Naive thymus-derived CD8-positive, alpha-beta T cell (primary cell): ENCODE measurements at regions not wholly inside any gene's neighbourhood (a gene's known extent, or its start where the extent isn't known, plus 50 kb on each side); places are given as distances from the start of the nearest gene placed in this dataset.

Source experiments
- ATAC-seq, 2 donors: fragments of 150-1000 bp; cut with Tn5 transposase in 1 of 2; sonication (Bioruptor Pico), chemical (Tn5 transposase) in 1 of 2; 1 replicate in 1 of 2; 2 replicates in 1 of 2; pipeline ENCODE4 v1.10.0; 2021; ENCODE audit warnings: mild to moderate bottlenecking in 2 of 2, moderate library complexity in 2 of 2
- POLR2A ChIA-PET: fragments of 350-600 bp; sonication (Branson Sonifier 250); formaldehyde crosslinking; loops from one replicate; lab custom pipeline; 2021; ENCODE audit warnings: antibody characterized with exemption; lab: Charles Lee
- DNase-seq, 10 donors: peaks; one replicate each; pipeline versions ENCODE4 v3.0.0 to v3.0.0-alpha.2; 2020 to 2022
- H3K27ac Mint-ChIP-seq, 10 donors: one replicate each; pipeline ENCODE4 v1.8.0; 2020 to 2022; ENCODE audit warnings: mild to moderate bottlenecking in 10 of 10, mixed read lengths in 10 of 10, moderate library complexity in 4 of 10, inconsistent platforms in 1 of 10
- H3K27me3 Mint-ChIP-seq, 5 donors: one replicate each; pipeline ENCODE4 v1.8.0; 2021 to 2022; ENCODE audit warnings: mixed read lengths in 5 of 5
- H3K36me3 Mint-ChIP-seq, 3 donors: one replicate each; pipeline ENCODE4 v1.8.0; 2020 to 2022; ENCODE audit warnings: mixed read lengths in 3 of 3, mild to moderate bottlenecking in 2 of 3, inconsistent platforms in 1 of 3
- H3K4me1 Mint-ChIP-seq, 4 donors: one replicate each; pipeline ENCODE4 v1.8.0; 2021 to 2022; ENCODE audit warnings: mixed read lengths in 4 of 4
- H3K4me3 Mint-ChIP-seq, 10 donors: one replicate each; pipeline ENCODE4 v1.8.0; 2020 to 2022; ENCODE audit warnings: mild to moderate bottlenecking in 10 of 10, mixed read lengths in 10 of 10, moderate library complexity in 6 of 10, inconsistent platforms in 1 of 10
- H3K9me3 Mint-ChIP-seq, 9 donors: one replicate each; pipeline ENCODE4 v1.8.0; 2020 to 2022; ENCODE audit warnings: mixed read lengths in 9 of 9, mild to moderate bottlenecking in 3 of 9, inconsistent platforms in 1 of 9, moderate library complexity in 1 of 9

GRCh38 chr1:114235960-114236359, 82.3 kb upstream of the SYT6 start:
- no peak for DNase-seq
- ATAC-seq: no peak
- Mint-ChIP-seq H3K36me3 (peaks cover 0 to 4% (median 3%) of the 10 kb centered on the region in 3 donors), H3K4me3 (no peak overlapping the region), H3K27me3 (peaks cover 0 to 7% (median 4%) of the 10 kb centered on the region in 5 donors), H3K9me3 (peaks cover 0 to 10% (median 7%) of the 10 kb centered on the region in 9 donors), H3K4me1 (peaks cover 5 to 13% (median 12%) of the 10 kb centered on the region in 4 donors), H3K27ac (no peak overlapping the region)
- POLR2A ChIA-PET: no interaction called here

GRCh38 chr1:114235281-114235680, 81.6 kb upstream of the SYT6 start:
- Mint-ChIP-seq H3K4me3 (no peak overlapping the region), H3K27me3 (peaks cover 0 to 4% (median 1%) of the 10 kb centered on the region in 5 donors), H3K9me3 (peaks cover 0 to 5% (median under 1%) of the 10 kb centered on the region in 9 donors), H3K36me3 (no peaks in the 10 kb centered on the region), H3K27ac (peak overlapping the region in 2 of 10 donors; percentile 6 to 43), H3K4me1 (peaks cover 5 to 13% (median 12%) of the 10 kb centered on the region in 4 donors)
- POLR2A ChIA-PET: no interaction called here
- DNase-seq (no peak), ATAC-seq (no peak)

- H3K27ac Mint-ChIP-seq: peak overlapping the region in 5 of 10 donors; percentile 18 to 56 (median 27)
Observed at GRCh38 chr1:114234408-114235124, 80.9 kb upstream of the SYT6 start.

GRCh38 chr1:114232691-114233090, 79.0 kb upstream of the SYT6 start:
- Mint-ChIP-seq H3K27ac (no peak overlapping the region), H3K4me1 (peaks cover 5 to 13% (median 12%) of the 10 kb centered on the region in 4 donors), H3K36me3 (no peaks in the 10 kb centered on the region), H3K9me3 (no peaks in the 10 kb centered on the region), H3K27me3 (peaks cover 0 to 5% (median 2%) of the 10 kb centered on the region in 5 donors), H3K4me3 (no peak overlapping the region)
- POLR2A ChIA-PET: no interaction called here
- DNase-seq (no peak), ATAC-seq (no peak)

More at GRCh38 chr1:114234408-114235124, 80.9 kb upstream of the SYT6 start:
- Mint-ChIP-seq H3K36me3 (no peaks in the 10 kb centered on the region), H3K9me3 (no peaks in the 10 kb centered on the region), H3K27me3 (peaks cover 0 to 4% (median 1%) of the 10 kb centered on the region in 5 donors), H3K4me3 (peak overlapping the region in 1 of 10 donors; percentile 5), H3K4me1 (peaks cover 5 to 13% (median 12%) of the 10 kb centered on the region in 4 donors)
- DNase-seq: peak in 2 of 10 donors; percentile 1 to 9
- POLR2A ChIA-PET: no interaction called here
- ATAC-seq: peak in 1 of 2 donors; percentile 30

- Mint-ChIP-seq H3K9me3 (no peaks in the 10 kb centered on the region), H3K27ac (no peak overlapping the region), H3K36me3 (no peaks in the 10 kb centered on the region), H3K4me3 (no peak overlapping the region), H3K4me1 (peaks cover 5 to 13% (median 12%) of the 10 kb centered on the region in 4 donors), H3K27me3 (peaks cover 0 to 17% (median 4%) of the 10 kb centered on the region in 5 donors)
- POLR2A ChIA-PET: no interaction called here
- ATAC-seq (no peak), DNase-seq (no peak)
Observed at GRCh38 chr1:114231301-114231700, 77.6 kb upstream of the SYT6 start.

- Mint-ChIP-seq H3K36me3 (no peaks in the 10 kb centered on the region), H3K27me3 (peaks cover 0 to 17% (median 4%) of the 10 kb centered on the region in 5 donors), H3K9me3 (no peaks in the 10 kb centered on the region), H3K27ac (no peak overlapping the region), H3K4me1 (peaks cover 2 to 7% (median 4%) of the 10 kb centered on the region in 4 donors), H3K4me3 (no peak overlapping the region)
- ATAC-seq: no peak
- POLR2A ChIA-PET: no interaction called here
- no peak for DNase-seq
Observed at GRCh38 chr1:114229368-114229767, 75.7 kb upstream of the SYT6 start.

GRCh38 chr1:114227059-114227458, 73.4 kb upstream of the SYT6 start:
- Mint-ChIP-seq H3K27ac (no peak overlapping the region), H3K27me3 (peaks cover 0 to 17% (median 4%) of the 10 kb centered on the region in 5 donors), H3K36me3 (no peaks in the 10 kb centered on the region), H3K9me3 (no peaks in the 10 kb centered on the region), H3K4me1 (peaks cover 0 to 2% (median 0%) of the 10 kb centered on the region in 4 donors), H3K4me3 (no peak overlapping the region)
- no peak for ATAC-seq
- no peak for DNase-seq
- POLR2A ChIA-PET: no interaction called here

- Mint-ChIP-seq H3K4me3 (no peak overlapping the region), H3K9me3 (no peaks in the 10 kb centered on the region), H3K27me3 (peaks cover 0 to 17% (median 4%) of the 10 kb centered on the region in 5 donors), H3K36me3 (no peaks in the 10 kb centered on the region), H3K4me1 (no peaks in the 10 kb centered on the region), H3K27ac (no peak overlapping the region)
- POLR2A ChIA-PET: no interaction called here
- no peak for ATAC-seq
- no peak for DNase-seq
Observed at GRCh38 chr1:114224196-114224907, 70.7 kb upstream of the SYT6 start.

- H3K27ac Mint-ChIP-seq: no peak overlapping the region
- DNase-seq (no peak), ATAC-seq (no peak)
- H3K27me3 Mint-ChIP-seq: peaks cover 2 to 15% (median 4%) of the 10 kb centered on the region in 5 donors
- no peaks in the 10 kb centered on the region for H3K9me3 Mint-ChIP-seq
- no peak overlapping the region for H3K4me3 Mint-ChIP-seq
- peaks cover 4 to 7% (median 5%) of the 10 kb centered on the region in 4 donors for H3K4me1 Mint-ChIP-seq
- POLR2A ChIA-PET: no interaction called here
- H3K36me3 Mint-ChIP-seq: no peaks in the 10 kb centered on the region
Observed at GRCh38 chr1:114222920-114223319, 69.3 kb upstream of the SYT6 start.

GRCh38 chr1:114219172-114219868, 65.7 kb upstream of the SYT6 start:
- no peak for ATAC-seq
- H3K27ac Mint-ChIP-seq: peak overlapping the region in 1 of 10 donors; percentile 6
- POLR2A ChIA-PET: no interaction called here

GRCh38 chr1:114218361-114219171, 64.9 kb upstream of the SYT6 start:
- no peak for ATAC-seq
- H3K27ac Mint-ChIP-seq: peak overlapping the region in 2 of 10 donors; percentile 6 to 9

More at GRCh38 chr1:114219172-114219868, 65.7 kb upstream of the SYT6 start:
- Mint-ChIP-seq H3K4me1 (peaks cover 4 to 7% (median 5%) of the 10 kb centered on the region in 4 donors), H3K4me3 (no peak overlapping the region), H3K36me3 (no peaks in the 10 kb centered on the region), H3K27me3 (peaks cover 0 to 13% (median 4%) of the 10 kb centered on the region in 5 donors), H3K9me3 (no peaks in the 10 kb centered on the region)
- no peak for DNase-seq

More at GRCh38 chr1:114218361-114219171, 64.9 kb upstream of the SYT6 start:
- Mint-ChIP-seq H3K36me3 (no peaks in the 10 kb centered on the region), H3K4me1 (peaks cover 4 to 7% (median 5%) of the 10 kb centered on the region in 4 donors), H3K27me3 (peaks cover 0 to 13% (median 4%) of the 10 kb centered on the region in 5 donors), H3K9me3 (no peaks in the 10 kb centered on the region), H3K4me3 (no peak overlapping the region)
- POLR2A ChIA-PET: no interaction called here
- no peak for DNase-seq
